ENCODE measurements at regions not wholly inside any gene's neighbourhood (a gene's known extent, or its start where the extent isn't known, plus 50 kb on each side); places are given as distances from the start of the nearest gene placed in this dataset.

- CTCF ChIA-PET, result interaction anchor here (0.7 to 3.5 kb wide), 5 partner anchors 322 to 1040 kb away, joined by 3 to 16 read pairs (median 3); partner anchors contain the start of gene NIPSNAP2
- POLR2A ChIA-PET, result interaction anchor here (1.1 kb wide), 1 partner anchor 423 kb away, joined by 3 read pairs; no protein-coding TSS in a partner anchor
Observed at GRCh38 chr7:55641811-55642210, 69.5 kb upstream of the VOPP1 start.

GRCh38 chr7:55641273-55641691 lies 69.0 kb upstream of the VOPP1 start:
- CTCF ChIA-PET, result interaction anchor here (0.8 to 3.5 kb wide), 3 partner anchors 322 to 433 kb away, joined by 3 to 16 read pairs (median 8); partner anchors contain the start of gene NIPSNAP2
- POLR2A ChIA-PET, result interaction anchor here (1.1 kb wide), 1 partner anchor 423 kb away, joined by 3 read pairs; no protein-coding TSS in a partner anchor

GRCh38 chr7:55639640-55640039 lies 67.3 kb upstream of the VOPP1 start:
- POLR2A ChIA-PET, result no interaction called here
- CTCF ChIA-PET, result no interaction called here

- ChIA-PET POLR2A (no interaction called here), CTCF (no interaction called here)
Observed at GRCh38 chr7:55629051-55629677, 56.9 kb upstream of the VOPP1 start.

- ChIA-PET POLR2A (no interaction called here), CTCF (no interaction called here)
Observed at GRCh38 chr7:55624813-55625212, 52.5 kb upstream of the VOPP1 start.

- CTCF ChIA-PET, result no interaction called here
- POLR2A ChIA-PET, result no interaction called here
Observed at GRCh38 chr7:55623617-55624016, 51.3 kb upstream of the VOPP1 start.

GRCh38 chr7:55622241-55622640 lies 49.9 kb upstream of the VOPP1 start:
- POLR2A ChIA-PET, result no interaction called here
- CTCF ChIA-PET, result no interaction called here
